ENCODE measurements at regions not wholly inside any gene's neighbourhood (a gene's known extent, or its start where the extent isn't known, plus 50 kb on each side); places are given as distances from the start of the nearest gene placed in this dataset.

- no peaks in the 10 kb centered on the region for H3K79me2 ChIP-seq (replicated peaks; ENCODE audit: insufficient read depth)
- no peak overlapping the region for H3K4me2 ChIP-seq
- H3K27ac ChIP-seq (ENCODE audit: low read depth), result no peak overlapping the region
- no peak overlapping the region for H3K4me3 ChIP-seq
- peaks cover 18% of the 10 kb centered on the region; the same call in 2 of the 3 replicates for H3K9me3 Mint-ChIP-seq
- no peak overlapping the region for H3K27ac Mint-ChIP-seq
- no peak for TF ChIP-seq CREB1 (CRISPR knock-in tag; IDR thresholded peaks at IDR 0.05; ENCODE audit: low read depth)
- no peak for TF ChIP-seq EZH2 (IDR thresholded peaks at IDR 0.05; ENCODE audit: low read depth, unreplicated experiment)
- no peak for TF ChIP-seq STAT1 (IDR thresholded peaks at IDR 0.05; ENCODE audit: unreplicated experiment)
- TF ChIP-seq REST (IDR thresholded peaks at IDR 0.05; ENCODE audit: unreplicated experiment), result no peak
- no peak for TF ChIP-seq EZH2phosphoT487 (IDR thresholded peaks at IDR 0.05; ENCODE audit: unreplicated experiment)
- no peak for TF ChIP-seq NANOG (IDR thresholded peaks at IDR 0.05; ENCODE audit: borderline replicate concordance)
- no peaks in the 10 kb centered on the region; the same call in 2 of the 3 replicates for H3K36me3 Mint-ChIP-seq (ENCODE audit: low read depth)
- H4K20me1 ChIP-seq (replicated peaks; ENCODE audit: insufficient read depth), result no peaks in the 10 kb centered on the region
- no peak overlapping the region for H2AFZ ChIP-seq
- no peaks in the 10 kb centered on the region for H3F3A ChIP-seq (replicated peaks; ENCODE audit: low read depth)
- H3K4me1 Mint-ChIP-seq, result no peaks in the 10 kb centered on the region
- no peak for DNase-seq (ENCODE audit: low spot score)
- no peaks in the 10 kb centered on the region for H3K9me2 ChIP-seq (ENCODE audit: insufficient read depth)
- H3K4me3 Mint-ChIP-seq, result no peak overlapping the region
- no peak for ATAC-seq
- H3K27me3 ChIP-seq (ENCODE audit: insufficient read depth), result no peaks in the 10 kb centered on the region
- H3K27me3 Mint-ChIP-seq (ENCODE audit: insufficient read depth, low read depth, poor library complexity), result no peaks in the 10 kb centered on the region
- H3K4me1 ChIP-seq (ENCODE audit: insufficient read depth), result no peaks in the 10 kb centered on the region
- H3K36me3 ChIP-seq (ENCODE audit: insufficient read depth), result no peaks in the 10 kb centered on the region
Measured at GRCh38 chr5:33049842-33050241, 338.7 kb downstream of the NPR3 start.

- ATAC-seq (no peak), DNase-seq (ENCODE audit: low spot score) (no peak)
- Histone ChIP-seq H3K4me3 (no peak overlapping the region), H4K20me1 (replicated peaks; ENCODE audit: insufficient read depth) (no peaks in the 10 kb centered on the region), H2AFZ (no peak overlapping the region), H3K9me2 (ENCODE audit: insufficient read depth) (no peaks in the 10 kb centered on the region), H3K4me1 (ENCODE audit: insufficient read depth) (no peaks in the 10 kb centered on the region), H3K36me3 (ENCODE audit: insufficient read depth) (no peaks in the 10 kb centered on the region), H3K4me2 (no peak overlapping the region), H3K27ac (ENCODE audit: low read depth) (no peak overlapping the region), H3K79me2 (replicated peaks; ENCODE audit: insufficient read depth) (no peaks in the 10 kb centered on the region), H3K27me3 (ENCODE audit: insufficient read depth) (no peaks in the 10 kb centered on the region), H3F3A (replicated peaks; ENCODE audit: low read depth) (no peaks in the 10 kb centered on the region)
- Mint-ChIP-seq H3K27ac (no peak overlapping the region), H3K4me1 (no peaks in the 10 kb centered on the region), H3K4me3 (no peak overlapping the region), H3K27me3 (ENCODE audit: insufficient read depth, low read depth, poor library complexity) (no peaks in the 10 kb centered on the region), H3K36me3 (ENCODE audit: low read depth) (peaks cover 3% of the 10 kb centered on the region; the same call in 1 of the 3 replicates), H3K9me3 (peaks cover 24% of the 10 kb centered on the region)
- TF ChIP-seq POLR2AphosphoS5 (IDR thresholded peaks at IDR 0.05; ENCODE audit: low read depth), result no peak
- no peak for TF ChIP-seq NANOG (IDR thresholded peaks at IDR 0.05; ENCODE audit: borderline replicate concordance)
- no peak for TF ChIP-seq EZH2phosphoT487 (IDR thresholded peaks at IDR 0.05; ENCODE audit: unreplicated experiment)
- no peak for TF ChIP-seq STAT1 (IDR thresholded peaks at IDR 0.05; ENCODE audit: unreplicated experiment)
- TF ChIP-seq CTCF (conservative IDR thresholded peaks at IDR 0.05; ENCODE audit: low read depth in 2 of 2), result no peak
- no peak for TF ChIP-seq ZNF331 (CRISPR knock-in tag; IDR thresholded peaks at IDR 0.05; ENCODE audit: low read depth)
- TF ChIP-seq CREB1 (CRISPR knock-in tag; IDR thresholded peaks at IDR 0.05; ENCODE audit: low read depth), result no peak
- TF ChIP-seq EZH2 (IDR thresholded peaks at IDR 0.05; ENCODE audit: low read depth, unreplicated experiment), result no peak
- TF ChIP-seq ZNF114 (CRISPR knock-in tag; IDR thresholded peaks at IDR 0.05), result no peak
- no peak for TF ChIP-seq ETS1 (IDR thresholded peaks at IDR 0.05)
- TF ChIP-seq JUNB (IDR thresholded peaks at IDR 0.05; ENCODE audit: unreplicated experiment), result no peak
Measured at GRCh38 chr5:33059081-33059480, 348.0 kb downstream of the NPR3 start.

Measured in GM23338 (cell line).